A549 (cell line): ENCODE measurements at regions not wholly inside any gene's neighbourhood (a gene's known extent, or its start where the extent isn't known, plus 50 kb on each side); places are given as distances from the start of the nearest gene placed in this dataset.

ENCODE experiments used
- ATAC-seq, 2 experiments: fragments of 200-7000 bp in 1 of 2; fragments of >200 bp in 1 of 2; cut with Nextera tagmentation in 1 of 2; cut with Tn5 transposase in 1 of 2; 3 replicates each; pipeline versions ENCODE4 v1.8.0 to v1.9.1; 2018 to 2020; ENCODE audit warnings: mild to moderate bottlenecking in 1 of 2, moderate library complexity in 1 of 2
- CTCF ChIA-PET: fragments of 300-600 bp; sonication (Branson Sonifier 250); formaldehyde crosslinking; extraction: SDS; loops from one replicate; lab custom pipeline; 2021; ENCODE audit warnings: antibody characterized with exemption, inconsistent platforms; lab: Yijun Ruan, JAX
- POLR2A ChIA-PET: fragments of 350-600 bp; formaldehyde crosslinking; extraction: SDS; loops from one replicate; lab custom pipeline; 2021; ENCODE audit warnings: antibody characterized with exemption, inconsistent platforms; lab: Yijun Ruan, JAX
- DNase-seq, 2 experiments: peaks; one replicate each; pipeline versions ENCODE4 v3.0.0 to v3.0.0-alpha.2; 2011 to 2016; ENCODE audit warnings: low read depth in 1 of 2, low spot score in 1 of 2
- FAIRE-seq: peaks from 2 replicates; lab custom pipeline; 2011; peaks lifted over from hg19 to GRCh38; lab: Jason Lieb, UNC
- H3K27ac ChIP-seq, 2 experiments: fragments of >200 bp; sonication (Bioruptor Twin); formaldehyde crosslinking; 3 replicates each; pipeline ENCODE4 v1.5.1; 2016 to 2017
- H3K4me1 ChIP-seq: fragments of >200 bp; sonication (Bioruptor Twin); formaldehyde crosslinking; 3 replicates; pipeline ENCODE4 v1.6.1; 2016
- H3K4me2 ChIP-seq: fragments of >200 bp; sonication (Bioruptor Twin); formaldehyde crosslinking; 3 replicates; pipeline ENCODE4 v1.6.1; 2016
- H3K4me3 ChIP-seq: fragments of >200 bp; sonication (Bioruptor Twin); formaldehyde crosslinking; 3 replicates; pipeline ENCODE4 v1.5.1; 2016
- H3K9me3 ChIP-seq: fragments of >200 bp; sonication (Bioruptor Twin); formaldehyde crosslinking; 3 replicates; pipeline ENCODE4 v1.6.1; 2016
- CBX2 ChIP-seq: fragments of 200-600 bp; sonication (generic); IDR thresholded peaks from 2 replicates; pipeline ENCODE4 v1.6.1; 2016; ENCODE audit warnings: low read depth, mild to moderate bottlenecking, borderline replicate concordance
- CEBPB ChIP-seq, 2 experiments: fragments of >200 bp in 1 of 2; sonication (Bioruptor Twin) in 1 of 2; formaldehyde crosslinking in 1 of 2; IDR thresholded peaks; 2 replicates each; pipeline ENCODE4 v1.6.1; 2012 to 2016
- EP300 ChIP-seq, 2 experiments: fragments of >200 bp; sonication (Bioruptor Twin); formaldehyde crosslinking; IDR thresholded peaks; 2 replicates in 1 of 2; 3 replicates in 1 of 2; pipeline ENCODE4 v1.6.1; 2016 to 2017
- FOXS1 ChIP-seq: fragments of 250-450 bp; sonication (Bioruptor Pico); IDR thresholded peaks from 2 replicates; pipeline ENCODE4 v1.5.0; 2020; ENCODE audit warnings: mild to moderate bottlenecking, moderate library complexity
- HDAC2 ChIP-seq: fragments of 200-600 bp; sonication (generic); IDR thresholded peaks from 2 replicates; pipeline ENCODE4 v1.6.1; 2016
- HEYL ChIP-seq: fragments of 250-450 bp; sonication (Bioruptor Pico); IDR thresholded peaks from 2 replicates; pipeline ENCODE4 v1.8.0; 2021; ENCODE audit warnings: mild to moderate bottlenecking, moderate library complexity
- HMGXB4 ChIP-seq: fragments of 250-450 bp; sonication (Bioruptor Pico); IDR thresholded peaks from 2 replicates; pipeline ENCODE4 v1.5.0; 2021; ENCODE audit warnings: mild to moderate bottlenecking, moderate library complexity, borderline replicate concordance
- HOXA7 ChIP-seq: fragments of 250-450 bp; sonication (Bioruptor Pico); IDR thresholded peaks from 2 replicates; pipeline ENCODE4 v1.5.0; 2020; ENCODE audit warnings: mild to moderate bottlenecking, moderate library complexity
- HOXB5 ChIP-seq: fragments of 250-450 bp; sonication (Bioruptor Pico); IDR thresholded peaks from 2 replicates; pipeline ENCODE4 v1.5.0; 2020; ENCODE audit warnings: mild to moderate bottlenecking, moderate library complexity
- JUNB ChIP-seq: fragments of >200 bp; sonication (Bioruptor Twin); formaldehyde crosslinking; IDR thresholded peaks from 2 replicates; pipeline ENCODE4 v1.6.1; 2016
- KDM5A ChIP-seq: fragments of 200-600 bp; sonication (generic); IDR thresholded peaks from 2 replicates; pipeline ENCODE4 v1.6.1; 2016; ENCODE audit warnings: antibody characterized with exemption, mild to moderate bottlenecking
- MAFK ChIP-seq: fragments of 450-650 bp; IDR thresholded peaks from 2 replicates; pipeline ENCODE4 v1.6.1; 2014; ENCODE audit not compliant: partially characterized antibody
- NR3C1 ChIP-seq: fragments of >200 bp; sonication (Bioruptor Twin); formaldehyde crosslinking; IDR thresholded peaks from 3 replicates; pipeline ENCODE4 v1.6.1; 2017
- PBX3 ChIP-seq: IDR thresholded peaks from 2 replicates; pipeline ENCODE4 v1.6.1; 2012
- PHF8 ChIP-seq: fragments of 200-600 bp; sonication (generic); IDR thresholded peaks from 2 replicates; pipeline ENCODE4 v1.6.1; 2016; ENCODE audit warnings: low read depth, mild to moderate bottlenecking, antibody characterized with exemption, moderate library complexity, borderline replicate concordance
- POLR2A ChIP-seq: IDR thresholded peaks from 2 replicates; pipeline ENCODE4 v1.6.1; 2012; ENCODE audit warnings: mild to moderate bottlenecking, low read length
- RAD21 ChIP-seq, 2 experiments: fragments of >200 bp in 1 of 2; sonication (Bioruptor Twin) in 1 of 2; formaldehyde crosslinking in 1 of 2; IDR thresholded peaks in 1 of 2; conservative IDR thresholded peaks in 1 of 2; 2 replicates in 1 of 2; 3 replicates in 1 of 2; pipeline ENCODE4 v1.6.1; 2012 to 2018; ENCODE audit warnings: inconsistent platforms in 1 of 2
- RCOR1 ChIP-seq: fragments of 150-350 bp; IDR thresholded peaks from 2 replicates; pipeline ENCODE4 v1.6.1; 2014; ENCODE audit warnings: antibody characterized with exemption, low read length, low read depth
- RFX5 ChIP-seq: fragments of 450-650 bp; IDR thresholded peaks from 2 replicates; pipeline ENCODE4 v1.7.1; 2014; ENCODE audit warnings: antibody characterized with exemption, mild to moderate bottlenecking, moderate library complexity
- TFCP2L1 ChIP-seq: fragments of 250-450 bp; sonication (Bioruptor Pico); IDR thresholded peaks from 2 replicates; pipeline ENCODE4 v1.5.0; 2021; ENCODE audit warnings: mild to moderate bottlenecking
- TP53 ChIP-seq: fragments of 250-450 bp; sonication (Bioruptor Pico); IDR thresholded peaks from 2 replicates; pipeline ENCODE4 v1.5.0; 2021; ENCODE audit warnings: mild to moderate bottlenecking, moderate library complexity
- USF2 ChIP-seq: fragments of 450-650 bp; IDR thresholded peaks from 2 replicates; pipeline ENCODE4 v1.6.1; 2014; ENCODE audit warnings: antibody characterized with exemption
- ZC3H11A ChIP-seq: fragments of 450-650 bp; IDR thresholded peaks from 2 replicates; pipeline ENCODE4 v1.6.1; 2014; ENCODE audit warnings: antibody characterized with exemption, mild to moderate bottlenecking
- ZFP36 ChIP-seq: fragments of 450-650 bp; IDR thresholded peaks from 2 replicates; pipeline ENCODE4 v1.6.1; 2014; ENCODE audit warnings: borderline replicate concordance; ENCODE audit not compliant: partially characterized antibody
- ZNF302 ChIP-seq: fragments of 250-450 bp; sonication (Bioruptor Pico); IDR thresholded peaks from 2 replicates; pipeline ENCODE4 v1.9.0; 2021; ENCODE audit warnings: inconsistent platforms, mild to moderate bottlenecking, moderate library complexity
- WGBS: methylation state at CpG from one replicate; pipeline ENCODE4 v1.1.6; 2017; ENCODE audit errors: missing lambda C conversion rate; 5-methylcytosine and 5-hydroxymethylcytosine counted together

- no peak for TF ChIP-seq HOXA7 (CRISPR knock-in tag)
- TF ChIP-seq HOXB5 (CRISPR knock-in tag), result no peak
- TF ChIP-seq FOXS1, result no peak
- TF ChIP-seq ZFP36, result no peak
- TF ChIP-seq, all 56 proteins: peak for 0
- Histone ChIP-seq H3K27ac (no peak overlapping the region), H3K4me2 (no peak overlapping the region), H3K4me1 (no peaks in the 10 kb centered on the region), H3K4me3 (no peak overlapping the region), H3K9me3 (peaks cover 6% of the 10 kb centered on the region; the same call in 1 of the 3 replicates)
- CTCF ChIA-PET, result no interaction called here
- DNase-seq (no peak), ATAC-seq (no peak), FAIRE-seq (no peak)
- 65% methylated on average over 12 of the region's 12 CpGs for WGBS
- POLR2A ChIA-PET, result no interaction called here
These were observed 348.3 kb upstream of the SFSWAP start for GRCh38 chr12:131362291-131363211.

- 86% methylated on average over 7 of the region's 7 CpGs for WGBS
- H3K4me1 ChIP-seq, result no peaks in the 10 kb centered on the region
- no peak overlapping the region for H3K27ac ChIP-seq
- no peak for DNase-seq
- no peak; a peak in 1 of 6 replicates for ATAC-seq
- FAIRE-seq, result no peak
- H3K9me3 ChIP-seq, result peaks cover 6% of the 10 kb centered on the region; the same call in 1 of the 3 replicates
- H3K4me2 ChIP-seq, result no peak overlapping the region
- H3K4me3 ChIP-seq, result no peak overlapping the region
- ChIA-PET POLR2A (no interaction called here), CTCF (no interaction called here)
- TF ChIP-seq ZNF302 (no peak), HOXA7 (CRISPR knock-in tag) (no peak), RCOR1 (no peak), HDAC2 (no peak)
These were observed 347.5 kb upstream of the SFSWAP start for GRCh38 chr12:131363393-131363792.

- Histone ChIP-seq H3K27ac (no peak overlapping the region), H3K4me2 (no peak overlapping the region), H3K9me3 (peaks cover 6% of the 10 kb centered on the region; the same call in 1 of the 3 replicates), H3K4me1 (no peaks in the 10 kb centered on the region), H3K4me3 (no peak overlapping the region)
- ChIA-PET POLR2A (no interaction called here), CTCF (no interaction called here)
- no peak for DNase-seq
- no peak for ATAC-seq
- WGBS, result 47% methylated on average over 13 of the region's 14 CpGs
- FAIRE-seq, result no peak
- TF ChIP-seq PHF8, result no peak
- no peak for TF ChIP-seq RAD21 (conservative IDR thresholded peaks at IDR 0.05 in 1 of 2, IDR thresholded peaks at IDR 0.05 in 1 of 2)
- TF ChIP-seq PBX3, result no peak
- no peak for TF ChIP-seq EP300 (IDR thresholded peaks at IDR 0.05)
- TF ChIP-seq FOXS1, result no peak
- TF ChIP-seq TFCP2L1, result no peak
- TF ChIP-seq KDM5A, result no peak
- no peak for TF ChIP-seq CEBPB (IDR thresholded peaks at IDR 0.05)
These were observed 346.9 kb upstream of the SFSWAP start for GRCh38 chr12:131363841-131364495.

GRCh38 chr12:131364903-131365820, 345.7 kb upstream of the SFSWAP start:
- ChIA-PET CTCF (interaction anchor here (0.8 kb wide), 1 partner anchor 233 kb away, joined by 3 read pairs; no protein-coding TSS in a partner anchor), POLR2A (no interaction called here)
- Histone ChIP-seq H3K4me2 (no peak overlapping the region), H3K4me1 (no peaks in the 10 kb centered on the region), H3K27ac (no peak overlapping the region), H3K9me3 (no peaks in the 10 kb centered on the region), H3K4me3 (no peak overlapping the region)
- no peak for ATAC-seq
- peak; percentile 63 for FAIRE-seq
- WGBS, result 58% methylated on average over 12 of the region's 12 CpGs
- no peak for DNase-seq
- TF ChIP-seq JUNB, result no peak
- no peak for TF ChIP-seq NR3C1
- TF ChIP-seq TP53, result no peak
- TF ChIP-seq HMGXB4 (CRISPR knock-in tag), result no peak
- TF ChIP-seq RFX5, result no peak
- no peak for TF ChIP-seq USF2
- TF ChIP-seq MAFK, result no peak
- TF ChIP-seq HDAC2, result no peak
- no peak for TF ChIP-seq HEYL
- no peak for TF ChIP-seq EP300 (IDR thresholded peaks at IDR 0.05)
- TF ChIP-seq ZFP36, result no peak
- TF ChIP-seq ZC3H11A, result no peak
- TF ChIP-seq CBX2, result no peak
- TF ChIP-seq POLR2A, result no peak
